ENCODE measurements at regions not wholly inside any gene's neighbourhood (a gene's known extent, or its start where the extent isn't known, plus 50 kb on each side); places are given as distances from the start of the nearest gene placed in this dataset.

GRCh38 chr12:67419810-67420209, 150.7 kb downstream of the CAND1 start:
- TF ChIP-seq CTCF (IDR thresholded peaks at IDR 0.05; ENCODE audit: borderline replicate concordance, extremely low read depth, low read length, poor library complexity, severe bottlenecking): no peak
- no peak for TF ChIP-seq EZH2 (IDR thresholded peaks at IDR 0.05; ENCODE audit: borderline replicate concordance, low read depth, low read length, severe bottlenecking)
